GM21515 (cell line): ENCODE measurements at regions not wholly inside any gene's neighbourhood (a gene's known extent, or its start where the extent isn't known, plus 50 kb on each side); places are given as distances from the start of the nearest gene placed in this dataset.
"Not testable (repeated sequence)": the region's sequence is repeated elsewhere in the genome, so short reads cannot be mapped to it uniquely, and the experiment has no call there.

ENCODE experiments used
- ATAC-seq: cut with Tn5 transposase; IDR thresholded peaks from one replicate; pipeline ENCODE4 v1.9.1; 2021; ENCODE audit not compliant: unreplicated experiment

DNA sequence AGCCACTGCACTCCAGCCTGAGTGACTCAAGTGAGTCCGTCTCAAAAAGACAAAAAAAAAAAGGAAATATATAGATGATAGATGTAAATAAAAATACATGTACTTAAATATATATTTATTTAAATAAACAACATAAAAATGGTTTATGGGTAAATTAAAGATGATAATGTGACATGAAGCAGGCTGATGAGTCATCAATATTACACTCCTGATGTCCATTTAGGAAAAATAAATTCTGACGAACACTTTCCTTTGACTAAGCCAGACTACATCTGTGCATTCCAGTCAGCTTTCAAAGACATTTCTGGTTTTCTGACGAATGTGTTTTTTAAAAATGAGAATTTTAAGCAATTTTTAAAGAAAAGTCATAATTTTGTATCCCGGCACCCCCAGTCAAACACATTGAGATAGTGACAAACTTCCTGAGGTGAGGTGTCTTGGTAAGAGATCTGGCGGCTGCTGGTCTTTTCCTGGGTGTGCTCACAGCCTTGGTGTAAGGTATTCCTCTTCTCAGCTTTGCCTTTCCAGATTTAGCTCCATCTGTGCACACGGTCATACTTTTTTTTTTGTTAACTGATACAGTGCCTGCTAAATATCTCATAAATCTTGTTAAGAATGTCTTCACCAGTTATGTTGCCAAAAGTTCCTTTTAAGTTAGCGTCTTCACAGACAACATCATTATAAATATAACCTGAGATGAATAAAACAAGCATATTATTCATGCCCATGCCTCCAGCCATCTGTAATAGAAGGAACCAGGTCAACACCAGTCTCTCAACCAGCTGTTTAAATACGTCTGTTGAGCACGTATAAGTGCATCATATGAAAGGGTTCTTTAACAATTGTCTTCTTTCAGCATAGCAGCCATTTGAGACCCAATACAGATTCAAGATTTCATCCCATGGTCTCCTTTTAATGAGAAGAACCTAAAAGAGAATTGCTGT lies 214.5 kb upstream of the PLD5 start:
- no peak for ATAC-seq

DNA sequence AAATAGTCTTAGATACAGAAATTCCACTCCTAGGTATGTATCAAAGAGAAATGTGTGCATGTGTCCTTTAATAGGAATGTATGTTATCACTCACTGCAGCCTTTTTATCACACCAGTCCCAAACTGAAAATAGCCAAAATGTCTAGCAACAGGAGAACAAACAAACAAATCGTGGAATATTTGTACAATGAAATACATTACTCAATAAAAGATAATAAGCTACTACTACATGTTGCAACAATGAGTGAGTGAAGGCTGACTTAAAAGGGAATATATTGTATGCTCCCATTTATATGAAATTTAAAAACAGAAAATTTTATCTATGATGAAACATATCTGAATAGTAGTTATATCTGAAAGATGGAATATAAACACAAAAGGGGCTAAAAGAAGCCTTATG lies 212.1 kb upstream of the PLD5 start:
- no peak for ATAC-seq

DNA sequence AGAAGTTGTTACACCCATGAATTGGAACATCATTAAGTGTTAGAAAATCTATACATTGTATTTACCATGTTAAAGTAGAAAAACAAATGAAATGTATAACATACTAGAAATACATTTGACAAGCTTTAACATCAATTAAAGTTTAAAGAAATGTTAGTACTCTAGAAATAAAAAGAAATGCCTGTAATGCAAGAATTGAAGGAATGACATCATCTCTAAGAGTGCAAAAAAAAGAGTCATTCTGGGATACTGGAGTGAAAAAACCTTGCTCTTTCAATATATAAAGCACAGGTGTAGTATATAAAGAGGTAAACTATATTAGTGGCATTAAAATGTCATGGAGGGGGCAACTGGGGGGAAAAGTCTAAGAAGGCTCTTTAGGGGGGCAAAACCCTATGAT lies 210.8 kb upstream of the PLD5 start:
- no peak for ATAC-seq

DNA sequence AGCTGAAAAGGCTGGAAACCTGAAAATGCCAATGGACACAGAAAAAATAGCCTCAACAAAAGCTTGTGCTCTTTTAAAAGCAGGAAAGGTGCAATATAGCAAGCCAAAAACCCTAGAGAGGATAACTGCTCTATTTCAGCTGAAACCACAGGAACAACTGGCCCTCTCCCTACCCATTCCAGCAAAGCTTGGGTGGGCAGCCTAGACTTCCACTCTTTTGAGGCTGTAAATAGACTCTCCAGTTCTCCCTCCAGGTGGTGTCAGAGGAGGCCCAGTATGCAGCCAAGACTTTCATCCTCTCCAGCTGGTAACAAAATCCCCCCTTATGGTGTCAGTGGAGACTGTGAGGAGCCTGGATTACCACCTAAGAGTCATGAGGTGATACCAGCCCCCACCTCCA lies 206.9 kb upstream of the PLD5 start:
- ATAC-seq: no peak

DNA sequence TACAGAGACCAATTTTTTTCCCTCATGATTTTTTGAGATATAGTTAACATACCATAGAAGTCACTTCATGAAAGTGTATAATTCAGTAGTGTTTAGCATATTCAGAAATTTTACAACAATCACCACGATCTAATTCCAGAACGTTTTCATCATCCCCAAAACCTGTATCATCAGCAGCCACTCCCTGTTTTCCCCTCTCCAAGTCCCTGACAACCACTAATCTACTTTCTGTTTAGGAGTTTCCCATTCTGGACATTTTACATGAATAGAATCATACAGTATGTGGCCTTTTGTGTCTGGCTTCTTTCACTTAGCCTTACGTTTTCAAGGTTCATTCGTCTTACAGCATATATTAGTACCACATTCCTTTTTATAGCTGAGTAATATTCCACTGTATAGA lies 204.2 kb upstream of the PLD5 start:
- ATAC-seq: no peak

DNA sequence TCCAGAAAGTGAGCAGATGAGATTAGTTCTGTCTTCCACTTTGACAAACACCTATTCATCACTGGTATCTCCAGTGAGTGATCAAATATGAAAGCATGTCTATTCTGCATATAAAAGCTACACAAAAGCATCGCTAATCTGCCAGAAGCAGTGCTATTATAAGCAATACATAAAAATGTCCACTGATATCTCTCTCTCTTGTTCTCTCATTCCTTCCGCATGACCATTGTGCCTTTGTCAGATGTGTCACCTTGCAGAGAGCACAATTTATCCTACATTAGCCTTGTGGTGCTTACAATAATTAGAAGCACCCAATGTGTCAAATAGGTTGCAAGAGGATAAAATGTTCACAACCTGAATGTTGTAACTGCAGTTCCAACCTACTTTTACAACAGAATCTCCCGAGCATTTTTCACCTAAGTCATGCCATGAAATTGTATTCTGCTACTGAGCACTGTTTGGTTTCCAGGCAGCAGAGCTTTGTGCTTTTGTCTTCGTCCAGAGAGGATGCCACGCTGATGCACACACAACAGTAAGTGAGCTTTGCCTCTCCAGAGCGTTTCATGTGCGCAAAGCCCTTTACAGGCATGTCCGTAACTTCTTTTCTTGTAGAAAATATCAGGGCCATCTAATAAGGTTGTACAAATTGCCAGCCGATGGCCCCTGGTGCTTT lies 198.7 kb upstream of the PLD5 start:
- no peak for ATAC-seq

DNA sequence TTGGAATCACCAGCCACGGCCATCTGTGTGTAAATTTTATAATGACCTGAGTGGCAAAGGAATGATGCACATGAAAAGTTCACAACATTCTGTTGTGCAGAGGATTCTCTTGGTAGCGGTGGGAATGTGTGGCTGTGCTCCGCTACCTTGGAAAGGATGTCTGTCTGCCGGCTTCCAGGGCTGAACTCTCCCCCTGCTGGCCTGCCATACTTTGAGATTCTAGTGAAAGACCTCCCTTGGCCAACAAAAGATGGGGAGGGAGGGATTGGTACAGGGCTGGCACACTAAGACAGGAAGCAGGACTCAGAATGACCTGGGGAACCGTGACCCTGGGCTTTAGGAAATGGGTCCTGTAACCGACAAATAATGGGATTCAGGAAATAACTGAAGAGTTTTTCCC lies 194.5 kb upstream of the PLD5 start:
- no peak for ATAC-seq

DNA sequence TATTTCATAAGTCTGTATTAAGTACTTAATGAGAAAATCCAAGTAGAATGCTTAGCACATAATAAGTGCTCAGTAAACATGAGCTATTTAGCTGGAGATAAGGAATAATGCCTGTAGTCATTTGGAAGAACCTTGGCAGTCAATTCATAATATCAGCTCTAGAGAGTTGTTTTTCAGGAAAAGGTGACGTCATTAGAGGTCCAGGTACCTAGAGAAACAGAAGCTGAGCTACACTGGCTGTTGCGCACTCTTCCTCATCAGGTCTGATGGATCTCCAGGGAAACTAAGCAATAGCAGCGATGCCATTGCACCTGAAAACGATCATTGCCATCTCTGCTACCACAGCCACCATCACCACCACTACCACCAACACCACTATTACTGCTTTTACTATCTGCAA lies 187.8 kb upstream of the PLD5 start:
- ATAC-seq: no peak

DNA sequence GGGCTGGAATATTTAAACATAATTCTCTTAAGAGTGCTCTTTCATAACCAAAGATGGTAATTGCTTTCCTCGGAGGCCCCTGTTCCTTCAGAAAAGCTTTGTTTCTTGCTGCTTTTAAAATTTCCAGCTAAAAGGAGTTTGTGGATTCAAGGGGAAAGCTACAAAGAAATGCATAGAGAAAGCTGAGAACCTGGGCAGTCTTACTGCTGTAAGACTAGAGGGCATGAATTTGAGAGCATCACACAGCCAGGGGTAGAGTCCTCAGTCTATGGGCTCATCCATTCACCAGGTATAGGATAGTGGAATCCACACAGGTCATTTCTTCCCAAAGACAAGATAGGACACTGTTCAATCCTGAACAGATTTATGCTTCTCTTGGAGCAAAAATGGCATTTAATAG lies 186.3 kb upstream of the PLD5 start:
- ATAC-seq: no peak

DNA sequence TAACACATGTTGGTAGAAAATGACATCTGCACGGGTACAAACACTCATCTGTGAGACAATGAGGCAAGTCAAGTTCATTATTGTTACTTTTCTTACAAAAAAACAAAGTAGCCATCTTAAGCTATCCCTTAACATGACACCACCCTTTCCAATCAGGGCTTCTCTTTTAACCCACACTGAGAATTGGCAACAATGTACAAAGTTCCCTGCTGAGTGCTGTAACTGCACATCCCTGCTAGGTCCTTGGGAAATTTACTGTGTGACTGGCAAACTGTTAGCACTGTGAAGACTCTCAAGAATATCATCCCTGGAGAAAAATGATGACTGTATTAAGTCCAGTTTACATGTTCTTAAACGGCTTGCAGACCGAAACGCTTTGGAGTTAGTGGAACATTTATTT lies 185.8 kb upstream of the PLD5 start:
- ATAC-seq: no peak

DNA sequence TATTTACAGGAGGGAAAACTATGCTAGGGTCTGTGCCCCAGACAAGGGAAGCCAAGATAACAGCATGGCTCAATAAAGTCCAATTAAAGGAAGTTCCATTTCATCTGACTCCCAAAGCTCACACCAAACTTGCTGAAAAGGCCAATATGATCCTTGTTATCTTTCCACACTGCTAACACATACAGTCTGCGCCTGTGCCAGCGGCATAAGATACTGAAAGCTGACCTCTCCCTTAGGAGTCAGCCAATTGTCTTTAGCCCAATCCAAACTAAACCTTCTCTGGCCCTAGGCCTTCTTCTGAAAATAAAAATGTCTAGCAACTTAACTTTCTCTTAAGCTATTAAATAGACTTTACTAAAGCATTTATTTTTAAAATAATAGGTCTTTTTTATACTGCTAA lies 179.0 kb upstream of the PLD5 start:
- ATAC-seq: no peak

DNA sequence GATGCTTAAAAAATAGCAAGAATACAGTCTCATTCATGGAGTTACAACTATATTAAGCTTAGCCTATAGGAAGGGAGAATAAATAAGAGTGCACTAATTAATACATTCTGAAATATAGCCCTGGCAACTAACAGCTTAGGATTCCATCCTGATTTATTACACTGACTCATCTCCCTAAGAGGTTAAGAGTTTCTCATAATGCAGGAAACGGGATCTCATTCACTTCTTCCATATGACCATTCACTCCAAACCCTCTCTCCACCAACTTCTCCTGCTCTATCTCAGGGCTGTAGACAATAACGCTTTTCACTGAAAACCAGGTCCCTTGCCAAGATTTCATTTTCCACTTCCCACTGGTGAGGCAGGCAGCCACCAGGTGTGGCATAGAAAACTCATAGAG lies 168.5 kb upstream of the PLD5 start:
- no peak for ATAC-seq

DNA sequence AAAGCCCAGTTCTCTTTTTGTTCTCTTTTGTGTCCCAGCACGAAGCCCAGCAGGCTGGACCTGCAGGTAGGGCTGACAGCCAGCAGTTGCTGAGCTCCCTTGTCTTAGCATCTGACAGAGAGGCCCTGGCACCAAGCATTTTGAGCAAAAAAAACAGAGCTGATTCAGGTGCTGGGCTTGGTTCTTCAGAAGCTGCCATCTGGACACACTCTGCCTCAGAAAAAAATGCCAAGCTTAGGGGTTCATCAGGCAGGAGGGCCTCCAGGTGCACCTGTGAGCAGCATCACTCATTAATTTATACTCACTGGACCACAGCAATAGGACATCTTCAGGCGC lies 167.1 kb upstream of the PLD5 start:
- no peak for ATAC-seq

DNA sequence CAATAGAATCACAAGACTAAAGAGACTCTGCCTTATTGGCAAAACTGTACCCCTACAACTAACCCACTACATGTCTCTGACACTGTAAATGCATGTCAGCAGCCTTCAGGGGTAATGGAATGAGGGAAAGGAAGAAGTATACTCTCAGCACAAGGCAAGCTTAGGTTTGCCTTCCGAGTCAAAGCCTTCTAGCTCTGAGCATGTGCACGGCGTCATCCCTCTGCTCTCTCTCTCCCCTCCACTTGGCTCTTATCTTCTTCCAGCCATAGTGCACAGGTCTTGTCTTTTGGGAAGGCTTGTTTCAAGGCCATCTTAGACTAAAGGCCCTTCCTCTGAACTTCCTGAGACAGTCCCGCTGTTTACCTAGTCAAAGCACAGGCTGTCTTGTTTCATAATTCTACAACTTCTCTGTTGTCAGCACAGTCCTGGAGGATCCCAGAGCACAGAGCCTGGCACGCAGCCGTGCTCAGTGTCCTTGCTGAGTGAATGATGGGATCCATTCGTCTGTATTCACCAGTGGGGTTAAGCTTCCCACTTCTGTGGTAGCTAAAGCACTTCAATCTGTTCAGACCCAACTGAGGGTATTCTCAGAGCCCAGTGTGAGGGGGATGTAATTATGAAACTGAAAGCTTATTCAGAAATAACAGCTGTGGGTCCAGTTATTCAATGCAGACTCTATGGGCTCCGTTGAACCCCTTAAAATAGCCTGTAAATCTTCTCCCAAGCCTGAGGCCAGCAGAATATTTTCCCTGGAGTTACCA lies 166.5 kb upstream of the PLD5 start:
- ATAC-seq: no peak

DNA sequence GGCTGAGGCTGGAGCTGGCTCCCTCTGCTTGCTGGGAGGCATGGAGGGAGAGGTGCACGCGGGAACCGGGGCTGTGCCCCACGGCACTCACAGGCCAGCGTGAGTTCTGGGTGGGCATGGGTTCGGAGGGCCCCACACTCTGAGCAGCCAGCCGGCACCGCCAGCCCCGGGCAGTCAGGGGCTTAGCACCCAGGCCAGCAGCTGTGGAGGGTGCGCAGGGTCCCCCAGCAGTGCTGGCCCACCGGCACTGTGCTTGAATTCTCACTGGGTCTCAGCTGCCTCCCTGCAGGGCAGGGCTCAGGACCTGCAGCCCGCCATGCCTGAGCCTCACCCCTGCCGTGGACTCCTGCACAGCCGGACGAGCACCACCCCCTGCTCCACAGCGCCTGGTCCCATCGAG lies 164.9 kb upstream of the PLD5 start:
- no peak for ATAC-seq

DNA sequence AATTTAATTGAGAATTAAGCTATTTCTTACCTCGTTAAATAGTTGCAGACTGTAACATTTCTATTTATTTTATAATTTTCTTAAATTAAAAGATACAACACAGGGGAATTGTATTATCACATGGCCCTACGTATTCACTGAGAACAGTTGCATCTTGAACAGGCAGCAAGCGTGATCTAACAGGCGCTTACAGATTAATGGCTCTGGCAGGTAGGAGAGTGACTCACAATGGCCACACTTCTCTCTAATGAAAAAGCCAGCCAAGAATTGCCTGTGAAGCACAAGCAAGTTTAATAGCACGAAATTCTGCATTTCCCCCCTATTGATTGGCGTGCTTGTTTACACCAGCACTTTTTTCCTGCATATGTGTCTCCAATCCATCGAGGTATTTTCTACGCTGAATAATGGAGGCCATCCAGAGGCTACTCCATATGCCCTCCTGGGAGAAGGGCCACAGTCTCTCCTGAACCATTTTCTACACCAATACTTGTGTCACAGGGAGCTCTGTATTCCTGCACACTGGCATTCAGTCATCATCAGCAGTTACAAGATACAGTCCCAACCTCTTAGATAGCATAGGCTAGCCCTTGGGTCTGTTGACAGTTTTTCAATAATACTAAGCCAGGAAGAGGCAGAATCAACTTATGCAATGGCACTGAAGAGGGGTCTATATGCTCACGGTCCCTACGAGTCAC lies 150.6 kb upstream of the PLD5 start:
- ATAC-seq: no peak

DNA sequence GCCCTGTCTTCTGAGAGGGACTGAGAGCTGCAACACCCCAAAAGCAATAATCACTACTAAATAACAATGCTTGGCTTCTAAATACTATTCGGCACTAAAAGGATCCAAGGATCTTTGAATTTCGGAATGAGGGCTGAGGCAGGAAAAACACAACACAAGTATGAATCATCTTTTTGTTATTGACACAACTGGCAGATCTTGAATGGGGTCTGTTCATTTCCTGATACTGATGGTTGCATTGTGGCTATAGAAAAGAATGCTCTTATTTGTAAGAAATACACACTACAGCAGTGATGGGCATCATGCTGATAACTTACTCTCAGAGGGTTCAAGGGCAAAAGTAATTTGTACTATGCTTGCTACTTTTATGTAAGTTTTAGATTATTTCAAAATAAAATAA lies 149.2 kb upstream of the PLD5 start:
- no peak for ATAC-seq

DNA sequence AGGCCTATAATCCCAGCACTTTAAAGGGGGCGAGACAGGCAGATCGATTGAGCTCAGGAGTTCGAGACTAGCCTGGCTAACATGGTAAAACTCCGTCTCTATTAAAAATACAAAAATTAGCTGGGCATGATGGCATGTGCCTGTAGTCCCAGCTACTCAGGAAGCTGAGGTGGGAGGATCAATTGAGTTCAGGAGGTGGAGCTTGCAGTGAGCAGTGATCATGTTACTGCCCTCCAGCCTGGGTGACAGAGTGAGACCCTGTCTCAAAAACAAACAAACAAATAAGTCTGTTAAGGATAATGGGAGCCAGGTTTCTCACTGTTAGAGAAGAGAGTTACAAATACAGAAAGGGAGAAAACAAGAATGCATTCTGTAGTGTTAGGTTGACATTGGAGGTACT lies 148.7 kb upstream of the PLD5 start:
- ATAC-seq: not testable (repeated sequence)

DNA sequence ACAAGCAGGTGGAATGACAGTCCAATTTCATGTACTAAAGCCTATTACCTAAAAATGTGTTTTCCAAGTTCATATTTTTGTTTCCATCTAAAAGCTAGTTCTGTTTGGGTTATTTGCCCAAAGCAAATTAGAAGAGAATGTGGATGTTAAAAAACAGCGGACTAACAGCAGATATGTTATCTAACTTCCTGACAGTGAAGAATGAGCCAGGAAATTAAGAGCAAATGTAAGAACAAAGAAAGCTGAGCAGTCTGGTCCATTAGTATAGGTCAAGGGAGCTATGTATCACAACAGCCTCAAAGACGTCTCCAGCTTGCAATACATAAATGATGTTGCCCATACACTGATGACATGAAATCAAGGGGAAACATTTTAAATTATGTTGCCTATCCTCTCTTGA lies 145.5 kb upstream of the PLD5 start:
- ATAC-seq: no peak

DNA sequence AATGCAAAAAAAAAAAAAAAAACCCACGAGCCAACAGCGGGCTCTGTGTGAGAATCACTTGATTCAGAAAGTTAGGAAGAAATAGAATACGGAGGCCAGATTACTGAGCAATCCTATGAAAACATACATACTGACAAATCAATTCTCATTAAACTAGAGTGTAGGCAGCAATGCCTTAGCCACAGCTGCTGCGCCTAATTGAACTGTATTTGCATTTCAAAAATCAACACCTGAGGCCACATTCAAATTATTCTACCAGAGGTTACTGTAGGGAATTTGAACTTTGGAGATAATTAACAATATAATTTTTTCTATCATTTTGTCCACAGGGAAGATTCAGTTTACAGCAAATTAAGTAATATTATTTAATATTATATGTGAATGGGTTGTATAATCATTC lies 138.4 kb upstream of the PLD5 start:
- ATAC-seq: no peak

DNA sequence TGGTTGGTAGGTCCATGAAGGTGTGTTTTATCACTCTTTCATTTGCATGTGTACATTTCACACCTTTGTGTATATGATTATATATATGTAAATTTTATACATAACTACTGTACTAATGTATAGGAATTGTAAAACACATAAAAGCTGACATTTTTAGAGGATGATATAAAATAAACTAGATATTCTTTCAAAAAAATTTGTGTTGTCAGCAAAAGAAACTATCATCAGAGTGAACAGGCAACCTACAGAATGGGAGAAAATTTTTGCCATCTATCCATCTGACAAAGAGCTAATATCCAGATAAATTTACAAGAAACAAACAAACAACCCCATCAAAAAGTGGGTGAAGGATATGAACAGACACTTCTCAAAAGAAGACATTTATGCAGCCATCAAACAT lies 129.3 kb upstream of the PLD5 start:
- not testable (repeated sequence) for ATAC-seq
